ENCODE measurements at regions not wholly inside any gene's neighbourhood (a gene's known extent, or its start where the extent isn't known, plus 50 kb on each side); places are given as distances from the start of the nearest gene placed in this dataset.

GRCh38 chr5:3853362-3853761, 257.7 kb downstream of the IRX1 start:
- Histone ChIP-seq H3K9me3 (ENCODE audit: low read length) (no peaks in the 10 kb centered on the region), H3K27me3 (ENCODE audit: control insufficient read depth in 1 of 2, insufficient read depth in 2 of 2, low read length in 2 of 2) (no peaks in the 10 kb centered on the region), H3K36me3 (ENCODE audit: insufficient read depth, low read length) (no peaks in the 10 kb centered on the region), H3K27ac (ENCODE audit: low read depth, low read length) (no peak overlapping the region), H3K4me1 (ENCODE audit: insufficient read depth, low read length) (no peaks in the 10 kb centered on the region), H3K4me3 (ENCODE audit: low read depth in 1 of 2, low read length in 2 of 2) (no peak overlapping the region), H3K9ac (ENCODE audit: low read length) (no peak overlapping the region)

- H3K4me3 ChIP-seq (ENCODE audit: low read depth in 1 of 2, low read length in 2 of 2) = no peak overlapping the region
- no peak overlapping the region for H3K9ac ChIP-seq (ENCODE audit: low read length)
- no peaks in the 10 kb centered on the region for H3K4me1 ChIP-seq (ENCODE audit: insufficient read depth, low read length)
- no peaks in the 10 kb centered on the region for H3K27me3 ChIP-seq (ENCODE audit: control insufficient read depth in 1 of 2, insufficient read depth in 2 of 2, low read length in 2 of 2)
- no peaks in the 10 kb centered on the region for H3K9me3 ChIP-seq (ENCODE audit: low read length)
- H3K36me3 ChIP-seq (ENCODE audit: insufficient read depth, low read length) = no peaks in the 10 kb centered on the region
- no peak overlapping the region for H3K27ac ChIP-seq (ENCODE audit: low read depth, low read length)
Measured at GRCh38 chr5:3854188-3854821, 258.7 kb downstream of the IRX1 start.

- H3K27me3 ChIP-seq (ENCODE audit: control insufficient read depth in 1 of 2, insufficient read depth in 2 of 2, low read length in 2 of 2) = no peaks in the 10 kb centered on the region
- no peak overlapping the region for H3K4me3 ChIP-seq (ENCODE audit: low read depth in 1 of 2, low read length in 2 of 2)
- no peaks in the 10 kb centered on the region for H3K4me1 ChIP-seq (ENCODE audit: insufficient read depth, low read length)
- H3K9me3 ChIP-seq (ENCODE audit: low read length) = no peaks in the 10 kb centered on the region
- no peaks in the 10 kb centered on the region for H3K36me3 ChIP-seq (ENCODE audit: insufficient read depth, low read length)
- no peak overlapping the region for H3K27ac ChIP-seq (ENCODE audit: low read depth, low read length)
- no peak overlapping the region for H3K9ac ChIP-seq (ENCODE audit: low read length)
Measured at GRCh38 chr5:3856036-3856435, 260.4 kb downstream of the IRX1 start.

- H3K4me3 ChIP-seq (ENCODE audit: low read depth in 1 of 2, low read length in 2 of 2) = no peak overlapping the region
- H3K9ac ChIP-seq (ENCODE audit: low read length) = no peak overlapping the region
- no peaks in the 10 kb centered on the region for H3K27me3 ChIP-seq (ENCODE audit: control insufficient read depth in 1 of 2, insufficient read depth in 2 of 2, low read length in 2 of 2)
- H3K4me1 ChIP-seq (ENCODE audit: insufficient read depth, low read length) = no peaks in the 10 kb centered on the region
- H3K36me3 ChIP-seq (ENCODE audit: insufficient read depth, low read length) = no peaks in the 10 kb centered on the region
- no peaks in the 10 kb centered on the region for H3K9me3 ChIP-seq (ENCODE audit: low read length)
- H3K27ac ChIP-seq (ENCODE audit: low read depth, low read length) = no peak overlapping the region
Measured at GRCh38 chr5:3858524-3858923, 262.9 kb downstream of the IRX1 start.

- Histone ChIP-seq H3K9ac (ENCODE audit: low read length) (no peak overlapping the region), H3K4me3 (ENCODE audit: low read depth in 1 of 2, low read length in 2 of 2) (no peak overlapping the region), H3K4me1 (ENCODE audit: insufficient read depth, low read length) (no peaks in the 10 kb centered on the region), H3K9me3 (ENCODE audit: low read length) (no peaks in the 10 kb centered on the region), H3K27me3 (ENCODE audit: control insufficient read depth in 1 of 2, insufficient read depth in 2 of 2, low read length in 2 of 2) (no peaks in the 10 kb centered on the region), H3K27ac (ENCODE audit: low read depth, low read length) (no peak overlapping the region), H3K36me3 (ENCODE audit: insufficient read depth, low read length) (no peaks in the 10 kb centered on the region)
Measured at GRCh38 chr5:3862906-3863305, 267.3 kb downstream of the IRX1 start.

GRCh38 chr5:3875144-3875543, 279.5 kb downstream of the IRX1 start:
- Histone ChIP-seq H3K27me3 (ENCODE audit: control insufficient read depth in 1 of 2, insufficient read depth in 2 of 2, low read length in 2 of 2) (no peaks in the 10 kb centered on the region), H3K27ac (ENCODE audit: low read depth, low read length) (no peak overlapping the region), H3K4me1 (ENCODE audit: insufficient read depth, low read length) (no peaks in the 10 kb centered on the region), H3K36me3 (ENCODE audit: insufficient read depth, low read length) (no peaks in the 10 kb centered on the region), H3K9ac (ENCODE audit: low read length) (no peak overlapping the region), H3K9me3 (ENCODE audit: low read length) (no peaks in the 10 kb centered on the region), H3K4me3 (ENCODE audit: low read depth in 1 of 2, low read length in 2 of 2) (no peak overlapping the region)

GRCh38 chr5:3878267-3878666, 282.6 kb downstream of the IRX1 start:
- Histone ChIP-seq H3K4me3 (ENCODE audit: low read depth in 1 of 2, low read length in 2 of 2) (no peak overlapping the region), H3K4me1 (ENCODE audit: insufficient read depth, low read length) (no peaks in the 10 kb centered on the region), H3K36me3 (ENCODE audit: insufficient read depth, low read length) (no peaks in the 10 kb centered on the region), H3K27me3 (ENCODE audit: control insufficient read depth in 1 of 2, insufficient read depth in 2 of 2, low read length in 2 of 2) (no peaks in the 10 kb centered on the region), H3K9ac (ENCODE audit: low read length) (no peak overlapping the region), H3K9me3 (ENCODE audit: low read length) (no peaks in the 10 kb centered on the region), H3K27ac (ENCODE audit: low read depth, low read length) (no peak overlapping the region)

- Histone ChIP-seq H3K9ac (ENCODE audit: low read length) (no peak overlapping the region), H3K27me3 (ENCODE audit: control insufficient read depth in 1 of 2, insufficient read depth in 2 of 2, low read length in 2 of 2) (no peaks in the 10 kb centered on the region)
Measured at GRCh38 chr5:3883040-3883439, 287.4 kb downstream of the IRX1 start.

GRCh38 chr5:3886524-3887451, 291.2 kb downstream of the IRX1 start:
- Histone ChIP-seq H3K27me3 (ENCODE audit: control insufficient read depth in 1 of 2, insufficient read depth in 2 of 2, low read length in 2 of 2) (no peaks in the 10 kb centered on the region), H3K4me3 (ENCODE audit: low read depth in 1 of 2, low read length in 2 of 2) (no peak overlapping the region), H3K36me3 (ENCODE audit: insufficient read depth, low read length) (no peaks in the 10 kb centered on the region), H3K4me1 (ENCODE audit: insufficient read depth, low read length) (no peaks in the 10 kb centered on the region), H3K9me3 (ENCODE audit: low read length) (no peaks in the 10 kb centered on the region), H3K27ac (ENCODE audit: low read depth, low read length) (no peak overlapping the region), H3K9ac (ENCODE audit: low read length) (no peak overlapping the region)

More at GRCh38 chr5:3883040-3883439, 287.4 kb downstream of the IRX1 start:
- Histone ChIP-seq H3K36me3 (ENCODE audit: insufficient read depth, low read length) (no peaks in the 10 kb centered on the region), H3K4me3 (ENCODE audit: low read depth in 1 of 2, low read length in 2 of 2) (no peak overlapping the region), H3K27ac (ENCODE audit: low read depth, low read length) (no peak overlapping the region), H3K9me3 (ENCODE audit: low read length) (no peaks in the 10 kb centered on the region), H3K4me1 (ENCODE audit: insufficient read depth, low read length) (no peaks in the 10 kb centered on the region)

- no peaks in the 10 kb centered on the region for H3K36me3 ChIP-seq (ENCODE audit: insufficient read depth, low read length)
- no peaks in the 10 kb centered on the region for H3K27me3 ChIP-seq (ENCODE audit: control insufficient read depth in 1 of 2, insufficient read depth in 2 of 2, low read length in 2 of 2)
- no peak overlapping the region for H3K4me3 ChIP-seq (ENCODE audit: low read depth in 1 of 2, low read length in 2 of 2)
- H3K27ac ChIP-seq (ENCODE audit: low read depth, low read length) = no peak overlapping the region
- H3K9me3 ChIP-seq (ENCODE audit: low read length) = no peaks in the 10 kb centered on the region
- no peaks in the 10 kb centered on the region for H3K4me1 ChIP-seq (ENCODE audit: insufficient read depth, low read length)
- no peak overlapping the region for H3K9ac ChIP-seq (ENCODE audit: low read length)
Measured at GRCh38 chr5:3888310-3888709, 292.7 kb downstream of the IRX1 start.

- Histone ChIP-seq H3K4me1 (ENCODE audit: insufficient read depth, low read length) (no peaks in the 10 kb centered on the region), H3K27me3 (ENCODE audit: control insufficient read depth in 1 of 2, insufficient read depth in 2 of 2, low read length in 2 of 2) (no peaks in the 10 kb centered on the region), H3K9ac (ENCODE audit: low read length) (no peak overlapping the region), H3K9me3 (ENCODE audit: low read length) (no peaks in the 10 kb centered on the region), H3K36me3 (ENCODE audit: insufficient read depth, low read length) (no peaks in the 10 kb centered on the region), H3K4me3 (ENCODE audit: low read depth in 1 of 2, low read length in 2 of 2) (no peak overlapping the region), H3K27ac (ENCODE audit: low read depth, low read length) (no peak overlapping the region)
Measured at GRCh38 chr5:3889412-3890142, 293.9 kb downstream of the IRX1 start.

All from muscle layer of colon (tissue), 2 donors.